ENCODE measurements at regions not wholly inside any gene's neighbourhood (a gene's known extent, or its start where the extent isn't known, plus 50 kb on each side); places are given as distances from the start of the nearest gene placed in this dataset.
"Not testable (repeated sequence)": the region's sequence is repeated elsewhere in the genome, so short reads cannot be mapped to it uniquely, and the experiment has no call there.

DNA sequence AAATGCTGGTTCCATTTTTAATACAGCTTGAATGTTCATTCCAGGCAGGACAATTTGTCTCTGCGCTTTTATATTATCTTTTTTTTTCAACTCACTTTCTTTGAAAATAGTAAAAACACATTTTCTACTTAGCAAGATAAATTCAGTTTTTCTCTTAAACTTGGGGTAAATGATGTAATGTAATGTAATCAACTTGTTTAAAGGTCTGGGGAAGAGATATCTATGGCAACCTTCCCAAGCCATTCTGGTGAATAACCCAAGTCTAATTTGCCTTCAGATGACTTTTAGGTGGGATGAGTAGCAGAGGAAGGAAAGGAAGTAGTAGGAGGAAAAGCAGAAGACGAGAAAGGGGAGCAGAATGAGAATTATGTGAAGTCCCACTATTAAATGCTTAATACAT is 335.1 kb downstream of the SV2B start:
- TF ChIP-seq, protein P1, sequence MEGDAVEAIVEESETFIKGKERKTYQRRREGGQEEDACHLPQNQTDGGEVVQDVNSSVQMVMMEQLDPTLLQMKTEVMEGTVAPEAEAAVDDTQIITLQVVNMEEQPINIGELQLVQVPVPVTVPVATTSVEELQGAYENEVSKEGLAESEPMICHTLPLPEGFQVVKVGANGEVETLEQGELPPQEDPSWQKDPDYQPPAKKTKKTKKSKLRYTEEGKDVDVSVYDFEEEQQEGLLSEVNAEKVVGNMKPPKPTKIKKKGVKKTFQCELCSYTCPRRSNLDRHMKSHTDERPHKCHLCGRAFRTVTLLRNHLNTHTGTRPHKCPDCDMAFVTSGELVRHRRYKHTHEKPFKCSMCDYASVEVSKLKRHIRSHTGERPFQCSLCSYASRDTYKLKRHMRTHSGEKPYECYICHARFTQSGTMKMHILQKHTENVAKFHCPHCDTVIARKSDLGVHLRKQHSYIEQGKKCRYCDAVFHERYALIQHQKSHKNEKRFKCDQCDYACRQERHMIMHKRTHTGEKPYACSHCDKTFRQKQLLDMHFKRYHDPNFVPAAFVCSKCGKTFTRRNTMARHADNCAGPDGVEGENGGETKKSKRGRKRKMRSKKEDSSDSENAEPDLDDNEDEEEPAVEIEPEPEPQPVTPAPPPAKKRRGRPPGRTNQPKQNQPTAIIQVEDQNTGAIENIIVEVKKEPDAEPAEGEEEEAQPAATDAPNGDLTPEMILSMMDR (IDR thresholded peaks at IDR 0.05; ENCODE audit: unreplicated experiment), result no peak
- DNase-seq (ENCODE audit: low spot score), result no peak
- Mint-ChIP-seq H3K4me1 (ENCODE audit: unreplicated experiment) (no peaks in the 10 kb centered on the region), H3K9me3 (ENCODE audit: unreplicated experiment) (no peaks in the 10 kb centered on the region), H3K36me3 (ENCODE audit: low read depth, unreplicated experiment) (no peaks in the 10 kb centered on the region), H3K27ac (ENCODE audit: unreplicated experiment) (no peak overlapping the region), H3K27me3 (ENCODE audit: unreplicated experiment) (no peaks in the 10 kb centered on the region), H3K4me3 (ENCODE audit: unreplicated experiment) (no peak overlapping the region)

DNA sequence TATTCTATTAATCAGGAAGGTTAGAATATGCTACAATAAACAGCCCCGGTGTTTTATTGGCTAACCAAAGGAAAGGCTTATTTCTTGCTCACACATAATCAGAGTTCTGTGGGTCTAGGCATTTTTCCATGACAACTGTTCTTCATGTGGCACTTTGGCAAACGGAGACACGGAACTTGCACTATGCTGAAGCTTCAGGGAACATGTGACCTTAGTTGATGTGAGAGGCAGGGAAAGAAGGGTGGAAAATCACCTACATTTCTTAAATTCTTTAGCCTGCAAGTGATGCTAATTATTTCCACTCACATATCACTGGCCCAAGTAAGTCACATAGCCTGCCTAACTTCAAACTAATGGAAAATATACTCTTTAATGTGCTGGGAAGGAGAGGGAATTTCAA is 344.6 kb downstream of the SV2B start:
- no peak for DNase-seq (ENCODE audit: low spot score)
- H3K9me3 Mint-ChIP-seq (ENCODE audit: unreplicated experiment), result no peaks in the 10 kb centered on the region
- H3K27ac Mint-ChIP-seq (ENCODE audit: unreplicated experiment), result no peak overlapping the region
- H3K36me3 Mint-ChIP-seq (ENCODE audit: low read depth, unreplicated experiment), result no peaks in the 10 kb centered on the region
- no peaks in the 10 kb centered on the region for H3K4me1 Mint-ChIP-seq (ENCODE audit: unreplicated experiment)
- TF ChIP-seq, protein P1 (IDR thresholded peaks at IDR 0.05; ENCODE audit: unreplicated experiment), result no peak
- no peak overlapping the region for H3K4me3 Mint-ChIP-seq (ENCODE audit: unreplicated experiment)
- peaks cover 3% of the 10 kb centered on the region for H3K27me3 Mint-ChIP-seq (ENCODE audit: unreplicated experiment)

DNA sequence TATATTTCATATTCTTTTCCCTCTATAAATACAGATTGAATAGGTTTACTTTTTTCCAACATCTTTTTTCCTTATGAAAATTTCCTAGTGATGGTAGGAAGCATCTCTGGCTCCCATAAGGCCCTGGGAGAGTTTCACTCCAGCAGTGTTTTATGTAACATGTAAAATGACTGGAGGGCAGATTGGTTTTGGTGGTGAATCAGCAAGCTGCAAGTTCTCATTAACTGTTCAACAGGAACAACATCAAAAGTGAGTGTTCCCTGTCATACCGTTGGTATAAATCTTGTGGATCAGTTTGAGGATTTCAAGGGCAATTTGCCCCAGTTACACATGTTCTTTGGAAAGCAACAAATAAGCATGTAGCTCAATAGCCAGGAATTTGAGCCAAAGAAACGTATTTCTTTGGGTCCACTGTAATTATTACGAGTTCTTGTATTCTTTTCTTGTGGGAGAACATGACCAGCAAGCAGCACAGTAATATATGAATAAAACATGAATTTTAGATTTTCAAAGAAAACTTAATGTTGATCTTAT is 345.7 kb downstream of the SV2B start:
- H3K27me3 Mint-ChIP-seq (ENCODE audit: unreplicated experiment), result peaks cover 2% of the 10 kb centered on the region
- TF ChIP-seq, protein P1 (IDR thresholded peaks at IDR 0.05; ENCODE audit: unreplicated experiment), result no peak
- no peak overlapping the region for H3K4me3 Mint-ChIP-seq (ENCODE audit: unreplicated experiment)
- no peaks in the 10 kb centered on the region for H3K36me3 Mint-ChIP-seq (ENCODE audit: low read depth, unreplicated experiment)
- no peak for DNase-seq (ENCODE audit: low spot score)
- H3K9me3 Mint-ChIP-seq (ENCODE audit: unreplicated experiment), result no peaks in the 10 kb centered on the region
- H3K27ac Mint-ChIP-seq (ENCODE audit: unreplicated experiment), result no peak overlapping the region
- H3K4me1 Mint-ChIP-seq (ENCODE audit: unreplicated experiment), result no peaks in the 10 kb centered on the region

DNA sequence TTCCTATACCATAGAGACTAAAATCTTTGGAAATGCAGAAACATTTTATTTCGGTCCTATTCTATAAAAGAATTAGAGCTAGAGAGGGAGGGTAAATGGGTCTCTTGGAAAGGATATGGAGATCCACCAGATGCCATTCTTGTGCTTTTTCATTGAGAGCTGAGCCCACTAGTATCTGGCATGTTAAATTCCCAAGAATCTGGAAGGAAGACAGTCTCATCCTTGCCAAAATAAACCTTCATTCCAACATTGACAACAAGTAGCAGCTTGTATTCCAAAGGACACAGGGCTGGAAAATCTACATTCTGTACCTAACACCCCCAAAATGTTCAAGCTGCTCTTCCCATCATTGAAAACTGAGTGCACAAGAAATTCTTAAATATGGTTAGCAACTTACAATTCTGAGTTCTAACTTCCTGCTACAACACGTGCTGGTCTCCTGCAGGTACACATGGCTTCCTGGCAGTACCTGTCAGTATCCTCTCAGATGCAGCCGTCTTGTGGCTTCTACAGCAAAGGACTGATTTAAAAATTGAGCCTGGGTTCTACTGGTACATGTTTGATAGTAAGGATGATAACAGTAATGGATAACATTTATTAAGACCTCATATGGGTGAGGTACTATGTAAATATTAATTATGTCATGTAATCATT is 348.1 kb downstream of the SV2B start:
- DNase-seq (ENCODE audit: low spot score), result no peak
- Mint-ChIP-seq H3K4me3 (ENCODE audit: unreplicated experiment) (no peak overlapping the region), H3K4me1 (ENCODE audit: unreplicated experiment) (no peaks in the 10 kb centered on the region), H3K27me3 (ENCODE audit: unreplicated experiment) (peaks cover 3% of the 10 kb centered on the region), H3K9me3 (ENCODE audit: unreplicated experiment) (no peaks in the 10 kb centered on the region), H3K36me3 (ENCODE audit: low read depth, unreplicated experiment) (no peaks in the 10 kb centered on the region), H3K27ac (ENCODE audit: unreplicated experiment) (no peak overlapping the region)
- TF ChIP-seq, protein P1 (IDR thresholded peaks at IDR 0.05; ENCODE audit: unreplicated experiment), result no peak

DNA sequence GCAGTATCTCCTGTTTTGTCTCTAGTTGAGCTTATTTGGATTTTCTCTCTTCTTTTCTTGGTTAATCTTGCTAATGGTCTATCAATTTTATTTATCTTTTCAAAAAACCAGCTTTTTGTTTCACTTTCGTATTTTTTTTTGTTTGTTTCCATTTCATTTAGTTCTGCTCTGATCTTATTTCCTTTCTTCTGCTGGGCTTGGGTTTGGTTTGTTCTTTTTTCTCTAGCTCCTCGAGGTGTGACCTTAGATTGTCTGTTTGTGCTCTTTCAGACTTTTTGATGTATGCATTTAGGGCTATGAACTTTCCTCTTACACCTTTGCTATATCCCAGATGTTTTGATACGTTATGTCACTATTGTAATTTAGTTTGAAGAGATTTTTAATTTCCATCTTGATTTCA is 353.3 kb downstream of the SV2B start:
- H3K27ac Mint-ChIP-seq (ENCODE audit: unreplicated experiment); H3K27me3 Mint-ChIP-seq (ENCODE audit: unreplicated experiment); H3K4me1 Mint-ChIP-seq (ENCODE audit: unreplicated experiment); H3K4me3 Mint-ChIP-seq (ENCODE audit: unreplicated experiment); H3K36me3 Mint-ChIP-seq (ENCODE audit: low read depth, unreplicated experiment); DNase-seq (ENCODE audit: low spot score); H3K9me3 Mint-ChIP-seq (ENCODE audit: unreplicated experiment): not testable (repeated sequence)
